ENCODE measurements at regions not wholly inside any gene's neighbourhood (a gene's known extent, or its start where the extent isn't known, plus 50 kb on each side); places are given as distances from the start of the nearest gene placed in this dataset.

GRCh38 chr5:166540156-166540555, 1751.3 kb upstream of the WWC1 start:
- no peak for TF ChIP-seq CTCF (optimal IDR thresholded peaks at IDR 0.05 in 1 of 3, IDR thresholded peaks at IDR 0.05 in 1 of 3, conservative IDR thresholded peaks at IDR 0.05 in 1 of 3; ENCODE audit: extremely low read depth in 1 of 3, insufficient read depth in 2 of 3, low read length in 3 of 3)
- no peak for TF ChIP-seq EZH2 (IDR thresholded peaks at IDR 0.05; ENCODE audit: low read length)

All from keratinocyte (primary cell).